H1 (cell line): ENCODE measurements at regions not wholly inside any gene's neighbourhood (a gene's known extent, or its start where the extent isn't known, plus 50 kb on each side); places are given as distances from the start of the nearest gene placed in this dataset.

Experiments
- CTCF ChIA-PET: fragments of 300-600 bp; sonication (Branson Sonifier 250); formaldehyde crosslinking; loops from one replicate; lab custom pipeline; 2021; ENCODE audit not compliant: partially characterized antibody; lab: Charles Lee
- POLR2A ChIA-PET: fragments of 300-600 bp; sonication (Branson Sonifier 250); formaldehyde crosslinking; loops from one replicate; lab custom pipeline; 2021; ENCODE audit warnings: inconsistent platforms; ENCODE audit not compliant: partially characterized antibody; lab: Charles Lee
- DNase-seq, 2 experiments: peaks; one replicate each; pipeline versions ENCODE4 v3.0.0 to v3.0.0-alpha.2; 2010 to 2022; ENCODE audit warnings: low spot score in 2 of 2, low read depth in 1 of 2, mixed read lengths in 1 of 2
- FAIRE-seq: peaks from 2 replicates; lab custom pipeline; 2011; peaks lifted over from hg19 to GRCh38; lab: Jason Lieb, UNC
- H2AFZ ChIP-seq: 2 replicates; pipeline ENCODE4 v1.8.1; 2012; ENCODE audit warnings: low read length, inconsistent platforms
- H2AK5ac ChIP-seq: 2 replicates; pipeline ENCODE4 v1.6.1; 2013; ENCODE audit warnings: low read depth, low read length
- H2BK120ac ChIP-seq: replicated peaks from 2 replicates; pipeline ENCODE3; 2013; ENCODE audit warnings: low read depth, low read length, inconsistent platforms
- H2BK12ac ChIP-seq: 2 replicates; pipeline ENCODE4 v1.6.1; 2013; ENCODE audit warnings: low read depth, low read length
- H2BK15ac ChIP-seq: 2 replicates; pipeline ENCODE4 v1.6.1; 2013; ENCODE audit warnings: low read length
- H2BK20ac ChIP-seq: 2 replicates; pipeline ENCODE4 v1.6.1; 2013; ENCODE audit warnings: low read length
- H2BK5ac ChIP-seq: 2 replicates; pipeline ENCODE4 v1.6.1; 2013; ENCODE audit warnings: low read depth, low read length
- H3K14ac ChIP-seq: 2 replicates; pipeline ENCODE4 v1.6.1; 2013; ENCODE audit warnings: inconsistent platforms; ENCODE audit not compliant: insufficient read length
- H3K18ac ChIP-seq: 2 replicates; pipeline ENCODE4 v1.6.1; 2013; ENCODE audit warnings: low read length; ENCODE audit errors: extremely low read depth
- H3K23ac ChIP-seq: 2 replicates; pipeline ENCODE4 v1.6.1; 2013; ENCODE audit warnings: inconsistent platforms; ENCODE audit not compliant: insufficient read length
- H3K23me2 ChIP-seq: 2 replicates; pipeline ENCODE4 v1.6.1; 2013; ENCODE audit warnings: low read depth, low read length
- H3K27ac ChIP-seq: 2 replicates; pipeline ENCODE4 v1.6.1; 2011; ENCODE audit warnings: low read depth, low read length, inconsistent platforms
- H3K27me3 ChIP-seq, 4 experiments: replicated peaks in 1 of 4; 1 replicate in 1 of 4; 2 replicates in 3 of 4; pipeline versions ENCODE4 v1.6.1 to v1.8.1; 2011 to 2013; ENCODE audit warnings: low read length in 3 of 4, mild to moderate bottlenecking in 3 of 4, inconsistent platforms in 2 of 4, mixed read lengths in 2 of 4, moderate library complexity in 1 of 4; ENCODE audit not compliant: control insufficient read depth in 3 of 4, insufficient read depth in 3 of 4; ENCODE audit errors: extremely low read depth in 1 of 4
- H3K36me3 ChIP-seq, 4 experiments: 2 replicates each; pipeline versions ENCODE4 v1.6.1 to v1.8.1; 2011 to 2013; ENCODE audit warnings: mild to moderate bottlenecking in 4 of 4, low read length in 3 of 4, moderate library complexity in 2 of 4, control low read depth in 1 of 4, inconsistent platforms in 1 of 4; ENCODE audit not compliant: insufficient read depth in 4 of 4, control insufficient read depth in 2 of 4
- H3K4ac ChIP-seq: replicated peaks from 2 replicates; pipeline ENCODE3; 2013; ENCODE audit warnings: low read length, low read depth, mixed read lengths, inconsistent platforms; ENCODE audit not compliant: insufficient read length
- H3K4me1 ChIP-seq, 4 experiments: replicated peaks in 1 of 4; 1 replicate in 1 of 4; 2 replicates in 3 of 4; pipeline versions ENCODE4 v1.6.1 to v1.8.1; 2011 to 2013; ENCODE audit warnings: low read length in 3 of 4, inconsistent platforms in 2 of 4, mixed read lengths in 1 of 4; ENCODE audit not compliant: insufficient read depth in 4 of 4, control insufficient read depth in 3 of 4
- H3K4me2 ChIP-seq, 2 experiments: 2 replicates each; pipeline versions ENCODE4 v1.6.1 to v1.8.1; 2011 to 2013; ENCODE audit warnings: low read depth in 2 of 2, low read length in 2 of 2, control low read depth in 1 of 2, inconsistent platforms in 1 of 2, mild to moderate bottlenecking in 1 of 2; ENCODE audit not compliant: insufficient read depth in 1 of 2
- H3K4me3 ChIP-seq, 4 experiments: fragments of 200-600, 300-600 bp in 1 of 4; sonication (generic), shearing (Covaris generic), sonication (Bioruptor Twin) in 1 of 4; 2 replicates each; pipeline versions ENCODE4 v1.5.1 to v1.8.1; 2011 to 2016; ENCODE audit warnings: low read length in 4 of 4, low read depth in 3 of 4, control low read depth in 2 of 4, inconsistent platforms in 2 of 4, mild to moderate bottlenecking in 2 of 4, mixed read lengths in 1 of 4, moderate library complexity in 1 of 4; ENCODE audit not compliant: insufficient read depth in 2 of 4; ENCODE audit errors: extremely low read depth in 1 of 4
- H3K56ac ChIP-seq: replicated peaks from 2 replicates; pipeline ENCODE3; 2013; ENCODE audit warnings: low read depth, mild to moderate bottlenecking, mixed read lengths, low read length, inconsistent platforms; ENCODE audit not compliant: insufficient read length
- H3K79me1 ChIP-seq: 2 replicates; pipeline ENCODE4 v1.6.1; 2013; ENCODE audit warnings: low read depth, low read length, control low read depth
- H3K79me2 ChIP-seq, 2 experiments: 2 replicates each; pipeline versions ENCODE4 v1.6.1 to v1.8.1; 2012 to 2013; ENCODE audit warnings: low read length in 2 of 2, mild to moderate bottlenecking in 2 of 2, inconsistent platforms in 1 of 2; ENCODE audit not compliant: insufficient read depth in 2 of 2, control insufficient read depth in 1 of 2
- H3K9ac ChIP-seq, 4 experiments: replicated peaks in 1 of 4; 1 replicate in 1 of 4; 2 replicates in 3 of 4; pipeline versions ENCODE4 v1.6.1 to v1.8.1; 2011 to 2013; ENCODE audit warnings: low read depth in 3 of 4, low read length in 3 of 4, control low read depth in 2 of 4, mild to moderate bottlenecking in 2 of 4, moderate library complexity in 2 of 4, inconsistent platforms in 1 of 4; ENCODE audit errors: extremely low read depth in 1 of 4
- H3K9me3 ChIP-seq, 2 experiments: 2 replicates each; pipeline versions ENCODE4 v1.6.1 to v1.8.1; 2012 to 2013; ENCODE audit warnings: mild to moderate bottlenecking in 2 of 2, moderate library complexity in 2 of 2, control low read depth in 1 of 2, inconsistent platforms in 1 of 2, low read depth in 1 of 2, low read length in 1 of 2, mixed read lengths in 1 of 2; ENCODE audit not compliant: insufficient read depth in 2 of 2
- H4K20me1 ChIP-seq, 2 experiments: replicated peaks in 1 of 2; 2 replicates each; pipeline versions ENCODE3 to v1.8.1; 2011 to 2013; ENCODE audit warnings: inconsistent platforms in 2 of 2, low read length in 2 of 2, mild to moderate bottlenecking in 1 of 2; ENCODE audit not compliant: insufficient read depth in 2 of 2, control insufficient read depth in 1 of 2
- H4K5ac ChIP-seq: 2 replicates; pipeline ENCODE4 v1.6.1; 2013; ENCODE audit warnings: low read length, low read depth, mixed read lengths, inconsistent platforms; ENCODE audit not compliant: insufficient read length
- H4K8ac ChIP-seq: 2 replicates; pipeline ENCODE4 v1.8.0; 2013; ENCODE audit warnings: mild to moderate bottlenecking, moderate library complexity, low read length, inconsistent platforms; ENCODE audit not compliant: insufficient read depth; ENCODE audit errors: extremely low read depth
- H4K91ac ChIP-seq: replicated peaks from 2 replicates; pipeline ENCODE3; 2013; ENCODE audit warnings: low read length, mixed read lengths, inconsistent platforms; ENCODE audit not compliant: insufficient read length
- ATF3 ChIP-seq: IDR thresholded peaks from 2 replicates; pipeline ENCODE4 v1.6.1; 2011; ENCODE audit warnings: low read depth, mild to moderate bottlenecking, low read length; ENCODE audit not compliant: insufficient read depth
- CBX8 ChIP-seq: fragments of 300-800, 300-1000 bp; sonication (generic); IDR thresholded peaks from 2 replicates; pipeline ENCODE4 v1.7.1; 2016; ENCODE audit warnings: low read depth, low read length, borderline replicate concordance
- CEBPB ChIP-seq: IDR thresholded peaks from 2 replicates; pipeline ENCODE4 v1.6.1; 2012; ENCODE audit warnings: low read depth, low read length
- E2F6 ChIP-seq: IDR thresholded peaks from 2 replicates; pipeline ENCODE4 v1.6.1; 2012; ENCODE audit warnings: inconsistent platforms
- KDM1A ChIP-seq: fragments of 200-600, 300-600 bp; sonication (generic); IDR thresholded peaks from 2 replicates; pipeline ENCODE4 v1.7.1; 2016; ENCODE audit warnings: mild to moderate bottlenecking, low read length, borderline replicate concordance
- POLR2A ChIP-seq, 2 experiments: IDR thresholded peaks; 1 replicate in 1 of 2; 2 replicates in 1 of 2; pipeline ENCODE4 v1.6.1; 2011; ENCODE audit warnings: low read depth in 2 of 2, low read length in 2 of 2, mild to moderate bottlenecking in 2 of 2; ENCODE audit errors: control extremely low read depth in 1 of 2
- RXRA ChIP-seq: IDR thresholded peaks from 2 replicates; pipeline ENCODE4 v1.6.1; 2011; ENCODE audit warnings: low read depth, mild to moderate bottlenecking, low read length, moderate library complexity; ENCODE audit not compliant: insufficient read depth
- SAP30 ChIP-seq: fragments of 300-600 bp; sonication (generic); IDR thresholded peaks from 2 replicates; pipeline ENCODE4 v1.7.1; 2012; ENCODE audit warnings: low read length, moderate library complexity, mild to moderate bottlenecking, inconsistent platforms; ENCODE audit not compliant: insufficient read depth, insufficient replicate concordance
- SP2 ChIP-seq: IDR thresholded peaks from 2 replicates; pipeline ENCODE4 v1.6.1; 2012; ENCODE audit warnings: mild to moderate bottlenecking, low read length, inconsistent platforms
- SUZ12 ChIP-seq: fragments of 200-600 bp; sonication (generic); IDR thresholded peaks from 2 replicates; pipeline ENCODE4 v1.6.1; 2012; ENCODE audit warnings: mild to moderate bottlenecking, inconsistent platforms, low read length, moderate library complexity, mixed read lengths
- TCF12 ChIP-seq: IDR thresholded peaks from 2 replicates; pipeline ENCODE4 v1.6.1; 2011; ENCODE audit warnings: low read depth, mild to moderate bottlenecking, low read length
- TEAD4 ChIP-seq: IDR thresholded peaks from 2 replicates; pipeline ENCODE4 v1.6.1; 2012; ENCODE audit warnings: low read depth, low read length, inconsistent platforms, mixed read lengths
- USF2 ChIP-seq: IDR thresholded peaks from 2 replicates; pipeline ENCODE4 v1.6.1; 2011; ENCODE audit warnings: low read length, improper control_type of control experiment
- WGBS, 2 experiments: shearing (Covaris generic) in 1 of 2; methylation state at CpG; one replicate each; pipeline versions ENCODE4 v1.1.6 to v1.1.7; 2013 to 2015; ENCODE audit warnings: low lambda C conversion rate in 2 of 2, mixed read lengths in 2 of 2, inconsistent platforms in 1 of 2, low coverage in 1 of 2, missing lambda C conversion rate in 1 of 2; ENCODE audit not compliant: insufficient replicate concordance in 2 of 2, insufficient coverage in 1 of 2, insufficient read length in 1 of 2; ENCODE audit errors: extremely low coverage in 1 of 2, missing lambda C conversion rate in 1 of 2; 5-methylcytosine and 5-hydroxymethylcytosine counted together

- no peak overlapping the region for H3K14ac ChIP-seq
- 71% methylated on average over 4 of the region's 4 CpGs; no CpG with 5 or more reads in 1 of the 2 experiments for WGBS, 2 experiments
- no peak for FAIRE-seq
- no peak for TF ChIP-seq E2F6
- TF ChIP-seq TEAD4 = no peak
- no peak for TF ChIP-seq SP2
- no peak for TF ChIP-seq USF2
- TF ChIP-seq TCF12 = no peak
- TF ChIP-seq RXRA = no peak
- TF ChIP-seq CBX8 = no peak
- TF ChIP-seq SUZ12 = no peak
- no peak for TF ChIP-seq CEBPB
- no peak for TF ChIP-seq ATF3
- TF ChIP-seq KDM1A = no peak
- TF ChIP-seq POLR2A (IDR thresholded peaks at IDR 0.05; ENCODE audit: control extremely low read depth in 1 of 2, low read depth in 2 of 2, low read length in 2 of 2) = no peak
- no peak for TF ChIP-seq SAP30
Observed at GRCh38 chr13:39208636-39209035, 170.4 kb downstream of the NHLRC3 start.

More at GRCh38 chr13:39208636-39209035, 170.4 kb downstream of the NHLRC3 start:
- Histone ChIP-seq H3K18ac (no peak overlapping the region), H3K79me2 (no peaks in the 10 kb centered on the region), H2BK120ac (no peak overlapping the region), H2BK5ac (no peak overlapping the region), H3K9me3 (no peaks in the 10 kb centered on the region), H2BK15ac (no peak overlapping the region), H2BK12ac (no peak overlapping the region), H2AFZ (no peak overlapping the region), H4K20me1 (no peaks in the 10 kb centered on the region), H3K4me3 (no peak overlapping the region), H4K91ac (no peak overlapping the region), H2AK5ac (no peak overlapping the region), H3K4me2 (no peak overlapping the region), H3K36me3 (no peaks in the 10 kb centered on the region), H3K9ac (no peak overlapping the region), H3K4ac (no peak overlapping the region), H3K27me3 (no peaks in the 10 kb centered on the region), H3K27ac (no peak overlapping the region), H3K56ac (no peak overlapping the region), H2BK20ac (no peak overlapping the region), H3K23me2 (no peaks in the 10 kb centered on the region), H3K4me1 (no peaks in the 10 kb centered on the region), H4K8ac (no peak overlapping the region), H4K5ac (no peak overlapping the region), H3K79me1 (no peaks in the 10 kb centered on the region), H3K23ac (no peak overlapping the region)
- no peak for DNase-seq
- CTCF ChIA-PET = no interaction called here
- POLR2A ChIA-PET = no interaction called here
